GM23248 (cell line): ENCODE measurements at regions not wholly inside any gene's neighbourhood (a gene's known extent, or its start where the extent isn't known, plus 50 kb on each side); places are given as distances from the start of the nearest gene placed in this dataset.
"Not testable (repeated sequence)": the region's sequence is repeated elsewhere in the genome, so short reads cannot be mapped to it uniquely, and the experiment has no call there.

Source experiments
- DNase-seq: peaks from one replicate; pipeline ENCODE4 v3.0.0-alpha.2; 2015
- H2AFZ ChIP-seq: fragments of 200-600 bp; sonication (generic); 2 replicates; pipeline ENCODE4 v1.6.1; 2016; ENCODE audit warnings: antibody characterized with exemption
- H3F3A ChIP-seq: fragments of 200-600 bp; sonication (generic); 2 replicates; pipeline ENCODE4 v1.6.1; 2016; ENCODE audit warnings: mild to moderate bottlenecking, antibody characterized with exemption, mixed run types; ENCODE audit not compliant: insufficient read depth
- H3K27ac ChIP-seq: fragments of 200-600 bp; sonication (generic); 2 replicates; pipeline ENCODE4 v1.5.1; 2016; ENCODE audit warnings: mild to moderate bottlenecking
- H3K27me3 ChIP-seq: fragments of 200-600 bp; sonication (generic); replicated peaks from 2 replicates; pipeline ENCODE4 v1.6.1; 2016; ENCODE audit warnings: mild to moderate bottlenecking; ENCODE audit not compliant: insufficient read depth
- H3K36me3 ChIP-seq: fragments of 200-600 bp; sonication (generic); 2 replicates; pipeline ENCODE4 v1.6.1; 2016; ENCODE audit warnings: low read depth, mild to moderate bottlenecking
- H3K4me1 ChIP-seq: fragments of 200-600 bp; sonication (generic); 2 replicates; pipeline ENCODE4 v1.6.1; 2016; ENCODE audit warnings: mild to moderate bottlenecking; ENCODE audit not compliant: insufficient read depth
- H3K4me2 ChIP-seq: fragments of 200-600 bp; sonication (generic); one replicate; pipeline ENCODE4 v1.6.1; 2016; ENCODE audit warnings: mild to moderate bottlenecking; ENCODE audit not compliant: unreplicated experiment
- H3K4me3 ChIP-seq: fragments of 200-600 bp; sonication (generic); 2 replicates; pipeline ENCODE4 v1.5.1; 2016; ENCODE audit warnings: mild to moderate bottlenecking
- H3K79me2 ChIP-seq: fragments of 200-600 bp; sonication (generic); 2 replicates; pipeline ENCODE4 v1.6.1; 2016; ENCODE audit warnings: mild to moderate bottlenecking; ENCODE audit not compliant: insufficient read depth
- H3K9ac ChIP-seq: fragments of 200-600 bp; sonication (generic); 2 replicates; pipeline ENCODE4 v1.6.1; 2016; ENCODE audit warnings: mild to moderate bottlenecking
- H3K9me2 ChIP-seq: fragments of 200-600 bp; sonication (generic); 2 replicates; pipeline ENCODE4 v1.6.1; 2016; ENCODE audit warnings: mixed run types, mild to moderate bottlenecking, moderate library complexity; ENCODE audit not compliant: insufficient read depth
- H3K9me3 ChIP-seq: fragments of 200-600 bp; sonication (generic); one replicate; pipeline ENCODE4 v1.6.1; 2017; ENCODE audit warnings: low read depth
- H4K20me1 ChIP-seq: fragments of 200-600 bp; sonication (generic); 2 replicates; pipeline ENCODE4 v1.6.0; 2016; ENCODE audit not compliant: insufficient read depth
- WGBS, 2 experiments: methylation state at CpG; one replicate each; pipeline ENCODE4 v1.1.6; 2015 to 2017; ENCODE audit warnings: low lambda C conversion rate in 2 of 2, low coverage in 1 of 2; ENCODE audit errors: missing lambda C conversion rate in 2 of 2; 5-methylcytosine and 5-hydroxymethylcytosine counted together
- in situ Hi-C: fragments of 300-500 bp; cut with MboI; formaldehyde crosslinking; loops from 2 replicates; pipeline ENCODE4 v1.15.0; 2020

- in situ Hi-C loops, H2AFZ ChIP-seq, H3K4me1 ChIP-seq, H3K27ac ChIP-seq, H4K20me1 ChIP-seq, H3K36me3 ChIP-seq, H3K9me3 ChIP-seq, H3K4me2 ChIP-seq, H3K27me3 ChIP-seq, H3F3A ChIP-seq, H3K79me2 ChIP-seq, H3K4me3 ChIP-seq, H3K9ac ChIP-seq, H3K9me2 ChIP-seq: not testable (repeated sequence)
- 72% methylated on average over 6 of the region's 6 CpGs for WGBS, 2 experiments
- peak; percentile 12 for DNase-seq
Measured at GRCh38 chr1:804378-805115, 118.1 kb upstream of the OR4F16 start.

- not testable (repeated sequence) for H3K9ac ChIP-seq
- 89 to 90% methylated on average over 5 of the region's 5 CpGs for WGBS, 2 experiments
Measured at GRCh38 chr1:805310-805709, 118.4 kb upstream of the SAMD11 start.

GRCh38 chr1:807066-807465 lies 116.7 kb upstream of the SAMD11 start:
- in situ Hi-C loops, H3K4me2 ChIP-seq, H4K20me1 ChIP-seq, H3K79me2 ChIP-seq, H3K4me1 ChIP-seq, H3K9ac ChIP-seq, DNase-seq, H3K9me3 ChIP-seq, H3K27ac ChIP-seq, H3K27me3 ChIP-seq, H3K9me2 ChIP-seq, H3K4me3 ChIP-seq, H3K36me3 ChIP-seq, H3F3A ChIP-seq, H2AFZ ChIP-seq: not testable (repeated sequence)
- WGBS, 2 experiments, result 100% methylated on average over 1 of the region's 3 CpGs; no CpG with 5 or more reads in 1 of the 2 experiments

More at GRCh38 chr1:805310-805709, 118.4 kb upstream of the SAMD11 start:
- H3K9me2 ChIP-seq, H3K36me3 ChIP-seq, H3K4me3 ChIP-seq, H3K4me2 ChIP-seq, DNase-seq, H3K79me2 ChIP-seq, H3F3A ChIP-seq, H2AFZ ChIP-seq, H3K4me1 ChIP-seq, in situ Hi-C loops, H3K9me3 ChIP-seq, H3K27ac ChIP-seq, H4K20me1 ChIP-seq, H3K27me3 ChIP-seq: not testable (repeated sequence)

- H3K27me3 ChIP-seq, in situ Hi-C loops, H3K4me2 ChIP-seq, H3K27ac ChIP-seq, H3K4me1 ChIP-seq, H3K9me3 ChIP-seq, H3K9me2 ChIP-seq, H3K9ac ChIP-seq, H3K4me3 ChIP-seq, H3K36me3 ChIP-seq, H2AFZ ChIP-seq, DNase-seq, H4K20me1 ChIP-seq, H3F3A ChIP-seq: not testable (repeated sequence)
- 50 to 52% methylated on average over 4 of the region's 4 CpGs for WGBS, 2 experiments
- peaks cover 17% of the 10 kb centered on the region for H3K79me2 ChIP-seq
Measured at GRCh38 chr1:807699-808390, 115.9 kb upstream of the SAMD11 start.

GRCh38 chr1:810949-811348 lies 112.8 kb upstream of the SAMD11 start:
- H3F3A ChIP-seq, H3K4me1 ChIP-seq, in situ Hi-C loops, H2AFZ ChIP-seq, H3K9me3 ChIP-seq, H3K9me2 ChIP-seq, H3K36me3 ChIP-seq, DNase-seq, H4K20me1 ChIP-seq, H3K27ac ChIP-seq, H3K4me2 ChIP-seq, H3K9ac ChIP-seq, H3K27me3 ChIP-seq, H3K4me3 ChIP-seq: not testable (repeated sequence)
- H3K79me2 ChIP-seq, result peaks cover 18% of the 10 kb centered on the region
- 2 to 3% methylated on average over 2 of the region's 2 CpGs for WGBS, 2 experiments

GRCh38 chr1:812535-813127 lies 111.1 kb upstream of the SAMD11 start:
- H3K4me2 ChIP-seq, H3K27me3 ChIP-seq, H2AFZ ChIP-seq, H3K4me3 ChIP-seq, in situ Hi-C loops, H3K36me3 ChIP-seq, H3K9me3 ChIP-seq, H3K27ac ChIP-seq, DNase-seq, H3K9ac ChIP-seq, H3K9me2 ChIP-seq, H3F3A ChIP-seq, H4K20me1 ChIP-seq: not testable (repeated sequence)
- peaks cover 18% of the 10 kb centered on the region for H3K79me2 ChIP-seq
- WGBS, 2 experiments, result 98 to 99% methylated on average over 5 of the region's 5 CpGs
- H3K4me1 ChIP-seq, result peaks cover 20% of the 10 kb centered on the region

GRCh38 chr1:814543-814942 lies 109.2 kb upstream of the SAMD11 start:
- H3K9me3 ChIP-seq, H3K4me2 ChIP-seq, H3K36me3 ChIP-seq, H3K4me3 ChIP-seq, H3K27ac ChIP-seq, H3K9me2 ChIP-seq, H3K27me3 ChIP-seq, H3K9ac ChIP-seq, H4K20me1 ChIP-seq, H2AFZ ChIP-seq, in situ Hi-C loops, DNase-seq: not testable (repeated sequence)
- H3K79me2 ChIP-seq, result peaks cover 19% of the 10 kb centered on the region
- 67 to 93% methylated on average over 3 to 4 of the region's 7 CpGs for WGBS, 2 experiments
- H3K4me1 ChIP-seq, result peaks cover 34% of the 10 kb centered on the region
- H3F3A ChIP-seq, result peaks cover 22% of the 10 kb centered on the region
